ENCODE measurements at regions not wholly inside any gene's neighbourhood (a gene's known extent, or its start where the extent isn't known, plus 50 kb on each side); places are given as distances from the start of the nearest gene placed in this dataset.
"Not testable (repeated sequence)": the region's sequence is repeated elsewhere in the genome, so short reads cannot be mapped to it uniquely, and the experiment has no call there.

- DNase-seq (ENCODE audit: low spot score) (no peak), FAIRE-seq (no peak)
Measured at GRCh38 chr3:176219970-176220369, 977.3 kb downstream of the TBL1XR1 start.

GRCh38 chr3:176214758-176215157 lies 982.5 kb downstream of the TBL1XR1 start:
- no peak for FAIRE-seq
- DNase-seq (ENCODE audit: low spot score): no peak

DNA sequence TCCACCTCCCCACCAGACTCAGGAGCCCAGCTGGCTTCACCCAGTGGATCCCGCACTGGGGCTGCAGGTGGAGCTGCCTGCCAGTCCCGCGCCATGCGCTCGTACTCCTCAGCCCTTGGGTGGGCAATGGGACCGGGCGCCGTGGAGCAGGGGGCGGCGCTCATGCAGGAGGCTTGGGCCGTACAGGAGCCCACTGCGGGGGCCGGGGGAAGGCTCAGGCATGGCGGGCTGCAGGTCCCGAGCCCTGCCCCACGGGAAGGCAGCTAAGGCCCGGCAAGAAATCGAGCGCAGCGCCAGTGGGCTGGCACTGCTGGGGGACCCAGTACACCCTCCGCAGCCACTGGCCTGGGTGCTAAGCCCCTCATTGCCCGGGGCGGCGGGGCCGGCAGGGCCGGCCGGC lies 984.0 kb downstream of the TBL1XR1 start:
- not testable (repeated sequence) for FAIRE-seq; DNase-seq (ENCODE audit: low spot score)

DNA sequence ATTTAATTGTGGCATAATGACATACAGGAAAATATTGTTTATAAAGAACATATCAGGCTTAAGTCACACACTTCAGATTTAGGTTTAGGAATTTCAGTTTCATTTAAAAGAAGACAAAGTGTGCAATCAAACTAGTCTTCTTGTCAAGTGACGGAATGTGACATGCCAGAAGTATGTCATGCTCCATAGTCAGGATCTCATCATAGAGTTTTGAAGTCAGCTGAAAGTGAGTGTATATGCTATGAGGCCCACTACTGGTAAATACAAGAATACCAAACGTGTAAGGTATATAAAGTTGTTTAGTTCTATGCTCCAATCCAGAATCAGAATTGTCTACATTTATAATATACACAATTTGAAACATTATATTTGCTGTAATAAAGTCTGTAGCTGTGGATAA lies 988.4 kb downstream of the TBL1XR1 start:
- no peak for DNase-seq (ENCODE audit: low spot score)
- no peak for FAIRE-seq

DNA sequence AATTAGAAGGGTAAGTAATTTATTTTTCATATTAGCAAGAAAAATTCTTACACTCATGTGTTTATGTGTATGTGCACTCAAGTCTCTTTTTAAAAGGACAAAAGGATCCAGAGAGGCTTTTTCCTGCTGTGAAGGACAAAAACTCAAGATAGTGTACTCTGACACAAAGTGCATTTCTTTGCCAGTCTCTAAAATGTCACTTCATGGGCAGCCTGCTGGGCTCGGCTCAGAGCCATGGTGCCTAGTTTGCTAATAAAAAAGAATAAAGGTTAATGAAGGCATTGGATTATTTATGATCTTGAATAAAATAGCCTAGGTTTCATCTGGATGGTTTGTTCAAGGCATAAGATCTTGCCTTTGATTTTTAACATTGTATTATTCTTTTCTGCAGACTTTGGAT lies 989.0 kb downstream of the TBL1XR1 start:
- FAIRE-seq (no peak), DNase-seq (ENCODE audit: low spot score) (no peak)

DNA sequence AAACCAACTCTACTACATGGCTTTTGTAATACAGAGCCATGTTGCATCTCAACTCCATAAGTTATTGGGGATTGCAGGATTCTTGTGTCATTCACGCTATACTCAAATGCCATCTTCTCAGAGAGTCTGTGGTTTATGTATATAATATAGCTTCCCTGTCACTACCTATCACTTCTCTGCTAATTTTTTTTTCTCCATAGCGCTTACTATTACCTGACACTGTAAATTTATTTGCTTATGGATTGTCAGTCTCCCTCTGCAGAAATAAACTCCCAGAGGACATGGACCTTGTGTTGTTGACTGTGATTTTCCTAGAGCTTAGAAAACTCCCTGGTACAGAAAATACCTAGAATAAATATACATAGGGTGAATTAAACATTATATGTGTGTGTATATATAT lies 990.5 kb downstream of the TBL1XR1 start:
- DNase-seq (ENCODE audit: low spot score) (no peak), FAIRE-seq (no peak)

DNA sequence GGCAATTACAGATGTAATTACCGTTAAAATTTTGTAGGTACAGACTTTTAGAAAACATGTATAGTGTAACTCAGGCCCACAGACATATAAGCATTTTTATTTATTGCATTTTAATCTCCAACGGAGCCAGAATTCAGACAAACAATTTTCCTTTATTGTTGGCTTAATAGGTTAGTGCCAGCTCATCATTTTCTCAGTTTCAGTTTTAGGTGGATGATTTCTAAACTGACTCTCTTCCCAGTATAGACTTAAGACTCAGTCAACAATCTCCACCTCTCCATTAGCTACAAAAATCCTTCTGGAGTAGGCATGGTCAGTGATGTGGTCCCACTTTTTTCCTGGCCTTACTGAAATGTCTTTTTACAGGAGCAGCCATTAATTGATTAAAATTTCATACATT lies 994.6 kb downstream of the TBL1XR1 start:
- FAIRE-seq (no peak), DNase-seq (ENCODE audit: low spot score) (no peak)

DNA sequence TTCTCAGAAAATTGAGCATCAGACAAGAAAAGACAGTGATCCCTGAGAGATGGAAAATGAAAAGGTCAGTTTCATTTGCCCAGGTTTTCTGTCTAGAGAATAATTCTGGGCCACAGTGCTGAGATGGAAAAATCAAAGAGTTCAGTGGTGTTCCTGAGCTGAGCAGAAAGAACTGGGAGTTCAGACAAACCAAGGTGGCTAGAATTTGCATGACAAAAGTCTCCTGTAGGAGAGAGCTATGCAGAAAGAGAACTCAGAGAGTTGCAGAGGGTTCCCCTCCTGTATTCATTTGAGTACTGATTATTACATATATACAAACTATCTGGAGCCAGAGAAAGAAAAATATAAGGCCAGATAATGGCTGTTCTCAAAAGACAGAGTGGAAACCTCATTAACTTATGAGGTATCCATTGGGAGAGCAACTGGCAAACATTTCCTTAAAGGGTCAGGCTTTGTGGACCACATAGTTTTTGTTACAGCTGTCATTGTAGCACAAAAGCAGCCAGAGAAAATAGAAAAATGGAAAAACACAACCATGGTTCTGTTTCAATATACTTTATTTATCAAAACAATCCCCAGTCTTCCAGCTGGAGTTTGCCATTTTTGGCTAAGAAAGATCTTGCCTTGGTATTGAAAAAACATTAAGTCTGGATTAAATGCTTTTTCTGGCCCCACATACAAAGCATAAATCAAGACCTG lies 1004.1 kb downstream of the TBL1XR1 start:
- DNase-seq (ENCODE audit: low spot score) (no peak), FAIRE-seq (no peak)

- FAIRE-seq (no peak), DNase-seq (ENCODE audit: low spot score) (no peak)
Measured at GRCh38 chr3:176190755-176191154, 1006.5 kb downstream of the TBL1XR1 start.

GRCh38 chr3:176183181-176183580 lies 1014.1 kb downstream of the TBL1XR1 start:
- FAIRE-seq (no peak), DNase-seq (ENCODE audit: low spot score) (no peak)

DNA sequence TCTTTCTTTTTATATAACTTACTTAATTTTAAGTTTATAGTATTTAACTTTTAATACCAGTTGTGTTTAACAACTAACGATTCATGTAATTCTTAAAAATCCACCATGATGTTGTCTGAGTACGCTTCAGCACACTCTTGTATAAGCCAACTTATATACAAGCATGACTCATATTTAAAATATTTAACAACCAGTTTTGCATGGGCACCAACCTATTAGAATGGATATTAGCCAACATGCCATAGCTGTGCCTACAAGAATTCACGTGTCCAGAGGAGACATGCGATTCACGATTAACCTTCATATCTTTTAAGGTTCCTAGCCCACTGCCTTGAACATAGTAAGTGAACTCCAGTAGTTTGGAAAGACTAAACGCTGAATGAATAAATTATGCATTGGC lies 1023.2 kb downstream of the TBL1XR1 start:
- FAIRE-seq (no peak), DNase-seq (ENCODE audit: low spot score) (no peak)

- FAIRE-seq: no peak
- no peak for DNase-seq (ENCODE audit: low spot score)
Measured at GRCh38 chr3:176172492-176172891, 1024.8 kb downstream of the TBL1XR1 start.

DNA sequence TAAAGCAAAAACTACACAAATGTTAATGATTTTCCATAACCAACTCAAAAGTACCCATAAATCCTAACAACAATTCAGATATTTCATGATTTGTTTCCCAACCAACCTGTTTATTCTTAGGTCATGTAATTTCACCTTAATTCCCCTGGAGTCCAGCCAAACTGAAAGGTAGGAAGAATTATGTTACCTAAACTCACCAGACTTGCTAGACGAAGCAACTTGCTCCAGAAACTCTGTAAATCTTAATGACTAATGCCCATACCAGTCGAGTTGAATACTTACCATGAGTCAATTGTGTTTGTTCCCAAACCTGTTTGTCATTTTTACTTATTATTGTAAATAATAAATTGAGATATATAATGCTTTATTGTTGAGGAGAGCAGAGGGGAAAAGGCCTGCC lies 1030.0 kb downstream of the TBL1XR1 start:
- DNase-seq (ENCODE audit: low spot score) (no peak), FAIRE-seq (no peak)

DNA sequence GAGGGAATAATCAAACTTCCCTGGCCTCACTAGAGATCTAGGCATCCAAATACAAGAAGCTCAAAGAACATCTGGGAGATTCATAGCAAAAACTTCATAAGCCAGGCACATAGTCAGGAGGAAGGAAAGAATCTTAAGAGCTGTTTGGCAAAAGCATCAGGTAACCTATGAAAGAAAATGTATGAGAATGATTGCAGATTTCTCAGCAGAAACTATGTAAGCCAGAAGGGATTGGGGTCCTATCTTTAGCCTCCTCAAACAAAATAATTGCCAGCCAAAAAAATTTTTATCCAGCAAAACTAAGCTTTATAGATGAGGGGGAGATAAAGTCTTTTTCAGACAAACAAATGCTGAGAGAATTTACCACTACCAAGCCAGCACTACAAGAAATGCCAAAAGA lies 1036.3 kb downstream of the TBL1XR1 start:
- FAIRE-seq (no peak), DNase-seq (ENCODE audit: low spot score) (no peak)

GRCh38 chr3:176159796-176160195 lies 1037.5 kb downstream of the TBL1XR1 start:
- no peak for DNase-seq (ENCODE audit: low spot score)
- no peak for FAIRE-seq

DNA sequence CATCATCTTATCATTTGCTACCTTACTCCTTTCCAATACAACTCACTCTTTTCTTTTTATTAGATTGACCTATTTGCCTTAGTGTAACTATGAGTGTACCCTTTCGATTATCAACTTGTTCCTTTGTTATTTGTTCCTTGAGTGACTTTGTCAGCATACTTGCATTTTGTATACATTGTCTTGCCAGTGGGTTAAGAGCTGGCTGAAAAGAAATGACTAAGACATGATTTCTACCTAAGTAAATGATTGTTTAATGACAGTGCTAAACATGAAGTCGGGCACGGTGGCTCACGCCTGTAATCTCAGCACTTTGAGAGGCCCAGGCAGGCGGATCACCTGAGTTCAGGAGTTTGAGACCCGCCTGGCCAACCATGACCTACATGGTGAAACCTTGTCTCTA lies 1042.3 kb downstream of the TBL1XR1 start:
- no peak for DNase-seq (ENCODE audit: low spot score)
- no peak for FAIRE-seq

DNA sequence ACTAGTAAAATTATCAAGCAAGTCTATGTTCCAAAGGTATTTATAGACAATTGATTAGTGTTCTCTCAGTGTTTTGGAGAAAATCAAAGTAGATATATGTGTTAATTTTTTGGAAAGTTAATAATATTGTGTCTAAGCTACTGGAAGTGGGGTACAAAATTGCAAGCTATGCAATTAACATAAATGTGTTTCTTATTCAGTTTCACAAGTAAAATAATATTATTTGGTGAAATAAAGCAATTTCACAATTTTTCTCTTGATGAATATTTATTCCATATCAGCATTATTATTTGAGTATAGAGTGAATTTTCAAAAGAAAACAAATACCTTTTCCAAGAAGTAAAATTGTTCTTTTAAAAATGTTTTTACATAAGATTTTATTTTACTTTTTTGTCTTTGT lies 1047.7 kb downstream of the TBL1XR1 start:
- DNase-seq (ENCODE audit: low spot score): no peak
- FAIRE-seq: no peak

- FAIRE-seq (no peak), DNase-seq (ENCODE audit: low spot score) (no peak)
Measured at GRCh38 chr3:176147251-176147650, 1050.0 kb downstream of the TBL1XR1 start.

DNA sequence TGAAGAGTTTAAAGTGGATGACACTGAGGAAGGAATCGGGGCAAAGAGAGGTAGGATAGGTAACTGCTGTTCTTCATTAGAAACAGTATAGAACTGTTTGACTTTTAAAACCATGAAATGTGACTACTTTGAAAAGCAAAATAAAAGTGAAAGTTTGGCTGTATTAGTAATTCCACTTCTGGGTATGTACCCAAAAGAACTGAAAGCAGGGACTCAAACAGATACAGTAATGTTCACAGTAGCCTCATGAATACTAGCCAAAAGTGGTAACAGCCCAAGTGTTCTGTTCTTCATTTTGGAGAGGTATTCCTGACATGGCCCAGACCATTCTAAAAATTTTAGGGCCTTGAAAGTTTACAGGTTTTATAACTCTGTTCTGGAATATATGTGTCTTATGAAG lies 1055.4 kb downstream of the TBL1XR1 start:
- no peak for FAIRE-seq
- no peak for DNase-seq (ENCODE audit: low spot score)

GRCh38 chr3:176120507-176120906 lies 1076.8 kb downstream of the TBL1XR1 start:
- DNase-seq (ENCODE audit: low spot score) (no peak), FAIRE-seq (no peak)

DNA sequence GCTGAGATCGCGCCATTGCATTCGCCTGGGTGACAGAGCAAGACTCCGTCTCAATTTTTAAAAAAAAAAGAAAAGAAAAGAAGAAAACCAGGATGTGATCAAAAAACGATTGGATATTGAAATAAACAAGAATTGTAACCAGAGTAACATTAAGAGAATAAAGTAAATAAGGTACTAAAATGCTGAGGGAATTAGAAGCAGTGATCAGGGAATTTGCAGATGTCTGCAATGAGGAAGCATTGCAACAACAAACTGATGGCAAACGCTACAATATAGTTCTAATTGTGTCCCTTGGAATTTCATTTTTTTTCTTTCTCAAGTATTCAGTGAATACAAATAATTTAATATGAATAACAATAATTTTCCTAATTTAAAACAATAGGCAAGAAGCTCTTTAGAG lies 1077.5 kb downstream of the TBL1XR1 start:
- FAIRE-seq (no peak), DNase-seq (ENCODE audit: low spot score) (no peak)

DNA sequence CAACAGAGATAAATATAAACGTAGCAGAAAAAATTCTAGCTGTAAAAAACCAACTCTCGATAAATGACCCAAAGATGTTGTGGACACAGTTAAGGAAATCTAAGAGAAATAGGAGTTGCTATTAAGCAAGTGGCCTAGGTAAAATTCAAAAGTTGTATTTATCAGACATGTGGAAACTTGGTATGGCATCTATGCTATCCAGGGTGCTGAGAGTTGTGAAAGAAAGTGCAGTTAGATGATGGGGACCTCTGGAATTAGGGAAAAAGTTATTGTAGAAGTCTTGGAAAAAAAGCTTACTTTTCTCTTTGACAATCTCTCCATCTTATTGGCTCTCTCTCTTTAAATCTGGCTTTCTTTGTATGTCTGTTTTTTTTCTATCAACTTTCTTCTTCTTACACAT lies 1090.9 kb downstream of the TBL1XR1 start:
- DNase-seq (ENCODE audit: low spot score): no peak
- no peak for FAIRE-seq

DNA sequence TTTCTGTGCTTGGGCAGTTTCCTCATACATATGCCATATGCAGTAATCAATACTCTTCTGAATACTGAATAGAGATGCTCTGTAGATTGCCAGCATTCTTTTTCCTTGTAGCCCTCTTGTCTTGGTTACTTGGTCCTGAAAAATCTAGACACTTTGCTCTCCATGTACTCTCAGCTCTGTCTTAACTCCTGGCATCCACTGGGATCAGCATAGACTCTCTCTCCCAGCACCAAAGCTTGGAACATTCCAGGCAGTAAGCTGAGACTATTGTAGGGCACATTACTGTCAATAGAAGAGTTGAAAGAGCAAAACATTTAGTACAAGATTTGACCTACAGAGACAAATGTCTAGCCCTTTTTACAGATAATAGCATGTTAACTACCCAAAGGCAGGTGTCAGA lies 1100.3 kb downstream of the TBL1XR1 start:
- FAIRE-seq: no peak
- DNase-seq (ENCODE audit: low spot score): no peak

- FAIRE-seq; DNase-seq (ENCODE audit: low spot score): not testable (repeated sequence)
Measured at GRCh38 chr3:176093892-176094291, 1103.4 kb downstream of the TBL1XR1 start.
